BLaER1 (cell line): ENCODE measurements at regions not wholly inside any gene's neighbourhood (a gene's known extent, or its start where the extent isn't known, plus 50 kb on each side); places are given as distances from the start of the nearest gene placed in this dataset.
"Not testable (repeated sequence)": the region's sequence is repeated elsewhere in the genome, so short reads cannot be mapped to it uniquely, and the experiment has no call there.

Experiments used
- H3K27ac ChIP-seq: shearing (Covaris generic); formaldehyde crosslinking; 2 replicates; pipeline ENCODE4 v1.8.1; 2022
- H3K27me3 ChIP-seq: shearing (Covaris generic); formaldehyde crosslinking; 2 replicates; pipeline ENCODE4 v1.8.1; 2022
- H3K36me3 ChIP-seq: shearing (Covaris generic); formaldehyde crosslinking; 2 replicates; pipeline ENCODE4 v1.8.1; 2022
- H3K4me1 ChIP-seq: shearing (Covaris generic); formaldehyde crosslinking; 2 replicates; pipeline ENCODE4 v1.8.1; 2022
- H3K4me2 ChIP-seq: shearing (Covaris generic); formaldehyde crosslinking; 2 replicates; pipeline ENCODE4 v1.8.1; 2022
- H3K4me3 ChIP-seq: shearing (Covaris generic); formaldehyde crosslinking; 2 replicates; pipeline ENCODE4 v1.8.1; 2022
- H3K9ac ChIP-seq: shearing (Covaris generic); formaldehyde crosslinking; 2 replicates; pipeline ENCODE4 v1.8.1; 2022
- H3K9me3 ChIP-seq: shearing (Covaris generic); formaldehyde crosslinking; 2 replicates; pipeline ENCODE4 v1.8.1; 2022
- H4K20me1 ChIP-seq: shearing (Covaris generic); formaldehyde crosslinking; 2 replicates; pipeline ENCODE4 v1.8.1; 2022
- Cebpa-rat ChIP-seq: shearing (Covaris generic); IDR thresholded peaks from 2 replicates; pipeline ENCODE4 v1.8.1; 2022

DNA sequence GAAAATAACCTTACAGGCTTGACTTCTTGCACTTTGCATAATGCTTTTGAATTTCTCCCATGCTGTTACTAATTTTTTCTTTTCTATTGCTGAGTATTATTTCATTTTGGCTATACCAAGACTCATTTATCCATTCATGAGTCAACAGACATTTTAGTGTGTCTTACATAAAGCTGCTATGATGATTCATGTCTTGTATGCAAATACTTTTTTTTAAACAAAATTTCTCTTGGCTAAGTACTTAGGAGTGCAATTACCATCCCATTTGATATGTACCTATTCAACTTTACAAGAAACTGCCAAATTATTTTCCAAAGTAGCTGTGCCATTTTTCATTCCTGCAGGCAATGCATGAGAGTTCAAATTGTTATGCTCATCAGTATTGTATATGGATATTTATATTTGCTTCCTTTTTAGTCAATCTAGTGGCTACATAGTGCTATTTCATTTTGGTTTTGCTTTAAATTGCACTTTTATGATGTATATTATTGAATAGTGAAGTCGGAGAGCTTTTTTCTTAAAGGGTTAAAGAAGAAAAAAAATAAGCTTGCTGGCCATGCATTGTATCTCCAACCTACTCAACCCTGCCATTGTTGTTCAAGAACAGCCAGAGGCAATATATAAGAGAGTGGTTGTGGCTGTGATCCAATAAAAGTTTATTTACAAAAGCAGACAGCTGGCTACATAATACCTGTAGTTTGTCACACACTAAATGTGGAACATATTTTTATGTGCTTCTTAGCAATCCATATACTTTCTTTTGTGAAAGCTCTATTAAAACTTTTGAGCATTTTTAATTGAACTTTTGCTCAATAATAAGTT is 862.8 kb downstream of the KCNT2 start:
- Histone ChIP-seq H3K4me1 (no peaks in the 10 kb centered on the region), H3K9ac (no peak overlapping the region), H3K27ac (no peak overlapping the region), H3K36me3 (no peaks in the 10 kb centered on the region), H3K27me3 (no peaks in the 10 kb centered on the region), H3K4me2 (no peak overlapping the region), H3K4me3 (no peak overlapping the region), H3K9me3 (peaks cover 5% of the 10 kb centered on the region; the same call in 1 of the 2 replicates), H4K20me1 (no peaks in the 10 kb centered on the region)
- no peak for TF ChIP-seq Cebpa-rat

- no peak for TF ChIP-seq Cebpa-rat
- no peak overlapping the region for H3K4me2 ChIP-seq
- H3K4me1 ChIP-seq: no peaks in the 10 kb centered on the region
- no peak overlapping the region for H3K27ac ChIP-seq
- H3K27me3 ChIP-seq: no peaks in the 10 kb centered on the region
- no peak overlapping the region for H3K9ac ChIP-seq
- no peak overlapping the region for H3K4me3 ChIP-seq
- H3K36me3 ChIP-seq: no peaks in the 10 kb centered on the region
- H3K9me3 ChIP-seq: peaks cover 5% of the 10 kb centered on the region; the same call in 1 of the 2 replicates
- H4K20me1 ChIP-seq: no peaks in the 10 kb centered on the region
These were observed 864.0 kb downstream of the KCNT2 start for GRCh38 chr1:195744256-195744655.

DNA sequence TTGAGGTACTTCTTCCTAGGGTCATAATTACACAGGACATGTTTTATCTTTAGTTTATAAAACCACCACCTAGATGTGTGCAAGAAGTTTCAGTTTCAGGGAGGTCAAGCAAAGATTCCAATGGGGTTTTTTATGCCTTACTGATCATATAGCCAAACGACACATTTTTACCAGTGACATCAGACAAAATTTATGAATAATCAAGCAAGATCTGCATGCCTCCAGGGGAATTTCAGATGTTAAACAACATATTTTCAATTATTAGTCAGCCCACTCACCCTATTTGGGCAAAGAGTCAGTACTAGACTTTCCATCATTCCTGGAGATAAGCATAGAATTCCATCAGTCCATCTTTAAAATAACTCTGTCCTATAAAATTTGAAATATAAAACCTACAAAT is 867.4 kb downstream of the KCNT2 start:
- Histone ChIP-seq H3K9ac (no peak overlapping the region), H3K4me2 (no peak overlapping the region), H3K27ac (no peak overlapping the region), H3K4me1 (no peaks in the 10 kb centered on the region), H3K9me3 (peaks cover 5% of the 10 kb centered on the region; the same call in 1 of the 2 replicates), H4K20me1 (no peaks in the 10 kb centered on the region), H3K27me3 (no peaks in the 10 kb centered on the region), H3K36me3 (no peaks in the 10 kb centered on the region), H3K4me3 (no peak overlapping the region)
- TF ChIP-seq Cebpa-rat: no peak

GRCh38 chr1:195738966-195739650 is 869.1 kb downstream of the KCNT2 start:
- no peak overlapping the region for H3K4me2 ChIP-seq
- no peak overlapping the region for H3K27ac ChIP-seq
- TF ChIP-seq Cebpa-rat: no peak

GRCh38 chr1:195735140-195735539 is 873.1 kb downstream of the KCNT2 start:
- Histone ChIP-seq H3K27me3 (no peaks in the 10 kb centered on the region), H3K9ac (no peak overlapping the region), H3K4me2 (no peak overlapping the region), H3K4me1 (no peaks in the 10 kb centered on the region), H3K9me3 (no peaks in the 10 kb centered on the region), H3K27ac (no peak overlapping the region), H3K4me3 (no peak overlapping the region), H3K36me3 (no peaks in the 10 kb centered on the region), H4K20me1 (no peaks in the 10 kb centered on the region)
- no peak for TF ChIP-seq Cebpa-rat

More at GRCh38 chr1:195738966-195739650, 869.1 kb downstream of the KCNT2 start:
- Histone ChIP-seq H3K4me1 (no peaks in the 10 kb centered on the region), H3K9me3 (peaks cover 2% of the 10 kb centered on the region; the same call in 1 of the 2 replicates), H3K9ac (no peak overlapping the region), H3K4me3 (no peak overlapping the region), H3K27me3 (no peaks in the 10 kb centered on the region), H4K20me1 (no peaks in the 10 kb centered on the region), H3K36me3 (no peaks in the 10 kb centered on the region)

- H3K27ac ChIP-seq: no peak overlapping the region
- no peak overlapping the region for H3K9ac ChIP-seq
- H3K27me3 ChIP-seq: no peaks in the 10 kb centered on the region
- no peak overlapping the region for H3K4me2 ChIP-seq
- no peaks in the 10 kb centered on the region for H4K20me1 ChIP-seq
- no peaks in the 10 kb centered on the region for H3K4me1 ChIP-seq
- H3K36me3 ChIP-seq: no peaks in the 10 kb centered on the region
- H3K4me3 ChIP-seq: no peak overlapping the region
- no peaks in the 10 kb centered on the region for H3K9me3 ChIP-seq
- TF ChIP-seq Cebpa-rat: no peak
These were observed 874.4 kb downstream of the KCNT2 start for GRCh38 chr1:195733826-195734225.

- Histone ChIP-seq H3K27ac (no peak overlapping the region), H3K4me3 (no peak overlapping the region), H3K9me3 (no peaks in the 10 kb centered on the region), H3K4me2 (no peak overlapping the region), H3K27me3 (no peaks in the 10 kb centered on the region), H4K20me1 (no peaks in the 10 kb centered on the region), H3K4me1 (no peaks in the 10 kb centered on the region), H3K36me3 (no peaks in the 10 kb centered on the region), H3K9ac (no peak overlapping the region)
- TF ChIP-seq Cebpa-rat: no peak
These were observed 874.8 kb downstream of the KCNT2 start for GRCh38 chr1:195733408-195733807.

GRCh38 chr1:195731385-195731784 is 876.9 kb downstream of the KCNT2 start:
- TF ChIP-seq Cebpa-rat: no peak
- H3K36me3 ChIP-seq: no peaks in the 10 kb centered on the region
- H3K9ac ChIP-seq: no peak overlapping the region
- H3K4me1 ChIP-seq: no peaks in the 10 kb centered on the region
- H4K20me1 ChIP-seq: no peaks in the 10 kb centered on the region
- H3K27ac ChIP-seq: no peak overlapping the region
- no peaks in the 10 kb centered on the region for H3K27me3 ChIP-seq
- no peak overlapping the region for H3K4me2 ChIP-seq
- H3K9me3 ChIP-seq: no peaks in the 10 kb centered on the region
- no peak overlapping the region for H3K4me3 ChIP-seq

DNA sequence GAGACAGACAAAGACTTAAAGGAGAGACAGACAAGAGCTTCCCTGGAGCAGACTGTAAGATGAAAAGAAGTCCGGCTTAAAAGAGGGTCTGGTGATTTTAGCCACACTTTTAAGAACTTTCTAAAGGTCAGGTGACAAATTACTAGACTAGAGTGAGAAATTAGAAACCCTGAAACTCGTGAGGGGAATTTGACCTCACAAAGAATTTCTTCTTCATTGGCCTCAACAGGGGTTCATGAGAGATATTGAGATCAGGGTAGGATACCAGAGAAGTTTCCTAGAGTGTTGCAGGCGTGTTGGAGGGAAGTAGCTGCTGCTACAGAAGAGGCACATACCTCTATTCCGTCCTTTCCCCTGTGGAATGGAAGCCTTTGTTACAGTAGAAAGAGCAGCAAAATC is 884.4 kb downstream of the KCNT2 start:
- Histone ChIP-seq H3K4me3 (no peak overlapping the region), H3K27ac (no peak overlapping the region), H3K36me3 (no peaks in the 10 kb centered on the region), H3K9ac (no peak overlapping the region), H3K4me2 (no peak overlapping the region), H3K9me3 (no peaks in the 10 kb centered on the region), H3K4me1 (no peaks in the 10 kb centered on the region), H3K27me3 (no peaks in the 10 kb centered on the region), H4K20me1 (no peaks in the 10 kb centered on the region)
- no peak for TF ChIP-seq Cebpa-rat

GRCh38 chr1:195722852-195723795 is 885.1 kb downstream of the KCNT2 start:
- H3K27ac ChIP-seq, H3K36me3 ChIP-seq, H4K20me1 ChIP-seq, H3K9ac ChIP-seq, H3K4me2 ChIP-seq, H3K4me1 ChIP-seq, H3K27me3 ChIP-seq, H3K4me3 ChIP-seq, H3K9me3 ChIP-seq: not testable (repeated sequence)

- H3K27me3 ChIP-seq, H3K4me2 ChIP-seq, H3K27ac ChIP-seq, H3K4me3 ChIP-seq, H3K9me3 ChIP-seq, H3K4me1 ChIP-seq, H3K9ac ChIP-seq, H3K36me3 ChIP-seq, H4K20me1 ChIP-seq: not testable (repeated sequence)
These were observed 886.1 kb downstream of the KCNT2 start for GRCh38 chr1:195722146-195722545.
